Endodermal cell (in vitro differentiated cells): ENCODE measurements at regions not wholly inside any gene's neighbourhood (a gene's known extent, or its start where the extent isn't known, plus 50 kb on each side); places are given as distances from the start of the nearest gene placed in this dataset.

Experiments
- DNase-seq: peaks from one replicate; pipeline ENCODE4 v3.0.0-alpha.2; 2017
- H3K27ac ChIP-seq: 2 replicates; pipeline ENCODE4 v1.5.1; 2013; ENCODE audit warnings: mild to moderate bottlenecking, low read depth, low read length, moderate library complexity
- H3K27me3 ChIP-seq: 2 replicates; pipeline ENCODE4 v1.6.1; 2013; ENCODE audit warnings: mild to moderate bottlenecking, low read length, moderate library complexity; ENCODE audit not compliant: insufficient read depth, control insufficient read depth, poor library complexity, severe bottlenecking
- H3K36me3 ChIP-seq: 2 replicates; pipeline ENCODE4 v1.7.0; 2013; ENCODE audit warnings: mild to moderate bottlenecking, low read length, moderate library complexity; ENCODE audit not compliant: control insufficient read depth, insufficient read depth
- H3K4me1 ChIP-seq: one replicate; pipeline ENCODE4 v1.7.0; 2013; ENCODE audit warnings: low read length; ENCODE audit not compliant: control insufficient read depth, insufficient read depth
- H3K4me3 ChIP-seq: 2 replicates; pipeline ENCODE4 v1.5.1; 2013; ENCODE audit warnings: mild to moderate bottlenecking, low read length, moderate library complexity
- H3K9ac ChIP-seq: 2 replicates; pipeline ENCODE4 v1.6.1; 2013; ENCODE audit warnings: mild to moderate bottlenecking, low read length, moderate library complexity; ENCODE audit not compliant: poor library complexity, severe bottlenecking; ENCODE audit errors: extremely low read depth
- H3K9me3 ChIP-seq: 2 replicates; pipeline ENCODE4 v1.6.1; 2013; ENCODE audit warnings: mild to moderate bottlenecking, low read length, moderate library complexity; ENCODE audit not compliant: control insufficient read depth
- H3K27ac Mint-ChIP-seq: 2 replicates; pipeline ENCODE4 v1.8.0; 2020; ENCODE audit warnings: mixed read lengths
- H3K27me3 Mint-ChIP-seq: 2 replicates; pipeline ENCODE4 v1.8.0; 2021; ENCODE audit warnings: mild to moderate bottlenecking, mixed read lengths; ENCODE audit not compliant: insufficient read depth
- H3K36me3 Mint-ChIP-seq: 2 replicates; pipeline ENCODE4 v1.8.0; 2020; ENCODE audit warnings: low read depth, mixed read lengths
- H3K4me1 Mint-ChIP-seq: 2 replicates; pipeline ENCODE4 v1.8.0; 2020; ENCODE audit warnings: mixed read lengths
- H3K4me3 Mint-ChIP-seq: 2 replicates; pipeline ENCODE4 v1.8.0; 2020; ENCODE audit warnings: mild to moderate bottlenecking, moderate library complexity, mixed read lengths
- H3K9me3 Mint-ChIP-seq: 2 replicates; pipeline ENCODE4 v1.8.0; 2020; ENCODE audit warnings: mild to moderate bottlenecking, mixed read lengths
- CTCF ChIP-seq: fragments of 200-600 bp; sonication (generic); conservative IDR thresholded peaks from 2 replicates; pipeline ENCODE4 v1.5.0; 2021; ENCODE audit warnings: antibody characterized with exemption, mild to moderate bottlenecking
- WGBS, 2 experiments: methylation state at CpG; one replicate each; pipeline versions ENCODE4 v1.1.5 to v1.1.7; 2013; ENCODE audit warnings: missing lambda C conversion rate in 2 of 2, mixed read lengths in 1 of 2; ENCODE audit not compliant: insufficient coverage in 1 of 2, insufficient read length in 1 of 2; 5-methylcytosine and 5-hydroxymethylcytosine counted together

- H3K36me3 Mint-ChIP-seq = no peaks in the 10 kb centered on the region
- peaks cover 31% of the 10 kb centered on the region for H3K4me1 Mint-ChIP-seq
- H3K4me3 Mint-ChIP-seq = no peak overlapping the region
- Histone ChIP-seq H3K27me3 (no peaks in the 10 kb centered on the region), H3K4me1 (peaks cover 12% of the 10 kb centered on the region), H3K27ac (no peak overlapping the region), H3K36me3 (no peaks in the 10 kb centered on the region), H3K4me3 (no peak overlapping the region), H3K9me3 (no peaks in the 10 kb centered on the region), H3K9ac (no peak overlapping the region)
- no peak for TF ChIP-seq CTCF
- H3K27ac Mint-ChIP-seq = no peak overlapping the region
- DNase-seq = no peak
- 86% methylated on average over 2 of the region's 2 CpGs; no CpG with 5 or more reads in 1 of the 2 experiments for WGBS, 2 experiments
- no peaks in the 10 kb centered on the region for H3K27me3 Mint-ChIP-seq
- no peaks in the 10 kb centered on the region for H3K9me3 Mint-ChIP-seq
Observed at GRCh38 chr4:124504431-124504830, 208.1 kb downstream of the ANKRD50 start.

DNA sequence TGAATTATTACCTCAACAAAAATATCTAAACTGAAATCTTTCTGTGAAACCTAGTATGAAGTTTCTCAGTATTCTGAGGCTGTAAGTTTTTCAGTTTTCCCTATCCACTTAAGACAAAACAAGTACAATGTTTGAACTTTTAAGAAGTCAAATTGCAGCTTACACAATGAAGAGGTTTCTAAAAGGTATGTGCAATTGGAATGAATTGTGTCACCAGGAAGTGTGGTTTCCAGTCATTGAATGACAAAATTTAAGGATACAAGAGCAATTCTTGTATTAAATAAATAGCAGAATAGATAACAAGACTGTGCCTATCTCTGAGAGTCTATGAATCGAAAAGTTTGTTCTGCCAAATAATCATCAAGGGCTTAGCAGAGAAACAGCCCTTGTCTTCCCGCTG, 207.3 kb downstream of the ANKRD50 start:
- Histone ChIP-seq H3K27ac (no peak overlapping the region), H3K36me3 (no peaks in the 10 kb centered on the region), H3K27me3 (no peaks in the 10 kb centered on the region), H3K4me3 (peak overlapping the region; percentile 6), H3K9me3 (no peaks in the 10 kb centered on the region), H3K4me1 (peaks cover 12% of the 10 kb centered on the region), H3K9ac (no peak overlapping the region)
- H3K36me3 Mint-ChIP-seq = no peaks in the 10 kb centered on the region
- peaks cover 31% of the 10 kb centered on the region for H3K4me1 Mint-ChIP-seq
- no peaks in the 10 kb centered on the region for H3K27me3 Mint-ChIP-seq
- no peak for TF ChIP-seq CTCF
- H3K9me3 Mint-ChIP-seq = no peaks in the 10 kb centered on the region
- H3K4me3 Mint-ChIP-seq = no peak overlapping the region
- WGBS, 2 experiments = 77% methylated on average over 2 of the region's 2 CpGs; no CpG with 5 or more reads in 1 of the 2 experiments
- no peak overlapping the region for H3K27ac Mint-ChIP-seq
- no peak for DNase-seq

- H3K4me1 Mint-ChIP-seq = peaks cover 28% of the 10 kb centered on the region
- no peak overlapping the region for H3K9ac ChIP-seq
- peaks cover 12% of the 10 kb centered on the region for H3K4me1 ChIP-seq
- no peak overlapping the region for H3K4me3 Mint-ChIP-seq
- no peak overlapping the region for H3K27ac ChIP-seq
- H3K4me3 ChIP-seq = no peak overlapping the region
- no peaks in the 10 kb centered on the region for H3K9me3 Mint-ChIP-seq
- no peak for DNase-seq
- 94% methylated on average over 2 of the region's 2 CpGs; no CpG with 5 or more reads in 1 of the 2 experiments for WGBS, 2 experiments
- no peaks in the 10 kb centered on the region for H3K27me3 ChIP-seq
- no peaks in the 10 kb centered on the region for H3K9me3 ChIP-seq
- no peaks in the 10 kb centered on the region for H3K36me3 ChIP-seq
- H3K27ac Mint-ChIP-seq = no peak overlapping the region
- H3K36me3 Mint-ChIP-seq = no peaks in the 10 kb centered on the region
- TF ChIP-seq CTCF = no peak
- H3K27me3 Mint-ChIP-seq = no peaks in the 10 kb centered on the region
Observed at GRCh38 chr4:124509151-124509550, 203.4 kb downstream of the ANKRD50 start.
